HG03060 (cell line): ENCODE measurements at regions not wholly inside any gene's neighbourhood (a gene's known extent, or its start where the extent isn't known, plus 50 kb on each side); places are given as distances from the start of the nearest gene placed in this dataset.
"Not testable (repeated sequence)": the region's sequence is repeated elsewhere in the genome, so short reads cannot be mapped to it uniquely, and the experiment has no call there.

ENCODE experiments used
- ATAC-seq: cut with Tn5 transposase; IDR thresholded peaks from one replicate; pipeline ENCODE4 v1.9.1; 2021; ENCODE audit warnings: low read depth, moderate number of reproducible peaks; ENCODE audit not compliant: unreplicated experiment

GRCh38 chr1:178637841-178638240 lies 87.2 kb upstream of the RALGPS2 start:
- ATAC-seq: no peak

- no peak for ATAC-seq
Observed at GRCh38 chr1:178639326-178639725, 85.7 kb upstream of the RALGPS2 start.

- ATAC-seq: no peak
Observed at GRCh38 chr1:178642282-178642681, 82.8 kb upstream of the RALGPS2 start.

GRCh38 chr1:178643349-178643748 lies 81.7 kb upstream of the RALGPS2 start:
- ATAC-seq: no peak

GRCh38 chr1:178643831-178644230 lies 81.2 kb upstream of the RALGPS2 start:
- ATAC-seq: no peak

- ATAC-seq: no peak
Observed at GRCh38 chr1:178644308-178645120, 80.5 kb upstream of the RALGPS2 start.

GRCh38 chr1:178645157-178645807 lies 79.8 kb upstream of the RALGPS2 start:
- no peak for ATAC-seq

- ATAC-seq: no peak
Observed at GRCh38 chr1:178645808-178646200, 79.2 kb upstream of the RALGPS2 start.

- ATAC-seq: no peak
Observed at GRCh38 chr1:178646821-178647220, 78.2 kb upstream of the RALGPS2 start.

GRCh38 chr1:178648151-178648550 lies 76.9 kb upstream of the RALGPS2 start:
- ATAC-seq: no peak

- ATAC-seq: no peak
Observed at GRCh38 chr1:178649582-178650350, 75.3 kb upstream of the RALGPS2 start.

GRCh38 chr1:178650934-178651511 lies 74.0 kb upstream of the RALGPS2 start:
- no peak for ATAC-seq

GRCh38 chr1:178651742-178652141 lies 73.3 kb upstream of the RALGPS2 start:
- ATAC-seq: no peak

GRCh38 chr1:178652506-178653490 lies 72.2 kb upstream of the RALGPS2 start:
- ATAC-seq: no peak

GRCh38 chr1:178659789-178660208 lies 65.2 kb upstream of the RALGPS2 start:
- ATAC-seq: peak; percentile 54

- no peak for ATAC-seq
Observed at GRCh38 chr1:178660461-178660860, 64.6 kb upstream of the RALGPS2 start.

GRCh38 chr1:178664278-178664677 lies 60.8 kb upstream of the RALGPS2 start:
- ATAC-seq: peak; percentile 72

- ATAC-seq: no peak
Observed at GRCh38 chr1:178665579-178665978, 59.5 kb upstream of the RALGPS2 start.

GRCh38 chr1:178666891-178667290 lies 58.2 kb upstream of the RALGPS2 start:
- ATAC-seq: not testable (repeated sequence)

GRCh38 chr1:178672434-178672833 lies 52.6 kb upstream of the RALGPS2 start:
- ATAC-seq: no peak
